Liver (tissue), 3 donors: ENCODE measurements at regions not wholly inside any gene's neighbourhood (a gene's known extent, or its start where the extent isn't known, plus 50 kb on each side); places are given as distances from the start of the nearest gene placed in this dataset.

Source experiments
- CTCF ChIP-seq: fragments of 150-350 bp; IDR thresholded peaks from 2 replicates; pipeline ENCODE4 v1.5.1; 2017; ENCODE audit warnings: improper control_type of control experiment, low read depth, low read length; ENCODE audit not compliant: missing input control
- EGR1 ChIP-seq, 2 donors: IDR thresholded peaks; 2 replicates each; pipeline ENCODE4 v1.6.1; 2016 to 2018; ENCODE audit warnings: antibody characterized with exemption in 2 of 2, low read depth in 2 of 2
- FOXA1 ChIP-seq: IDR thresholded peaks from 2 replicates; pipeline ENCODE4 v1.6.1; 2016; ENCODE audit warnings: antibody characterized with exemption
- GABPA ChIP-seq, 2 donors: IDR thresholded peaks in 1 of 2; conservative IDR thresholded peaks in 1 of 2; 2 replicates each; pipeline ENCODE4 v1.6.1; 2016; ENCODE audit warnings: antibody characterized with exemption in 2 of 2, mild to moderate bottlenecking in 1 of 2, moderate library complexity in 1 of 2
- MAX ChIP-seq: IDR thresholded peaks from 2 replicates; pipeline ENCODE4 v1.6.1; 2016; ENCODE audit warnings: antibody characterized with exemption
- NR2F2 ChIP-seq: IDR thresholded peaks from 2 replicates; pipeline ENCODE4 v1.6.1; 2016; ENCODE audit warnings: antibody characterized with exemption
- RAD21 ChIP-seq, 2 donors: IDR thresholded peaks; 2 replicates each; pipeline ENCODE4 v1.6.1; 2016; ENCODE audit warnings: antibody characterized with exemption in 2 of 2, mild to moderate bottlenecking in 2 of 2
- REST ChIP-seq: IDR thresholded peaks from 2 replicates; pipeline ENCODE4 v1.6.1; 2016; ENCODE audit warnings: antibody characterized with exemption, mild to moderate bottlenecking
- RXRA ChIP-seq, 2 donors: IDR thresholded peaks; 2 replicates each; pipeline ENCODE4 v1.6.1; 2017 to 2018; ENCODE audit warnings: antibody characterized with exemption in 2 of 2, mild to moderate bottlenecking in 1 of 2
- TAF1 ChIP-seq: conservative IDR thresholded peaks from 2 replicates; pipeline ENCODE4 v1.6.1; 2016; ENCODE audit warnings: antibody characterized with exemption, mild to moderate bottlenecking
- YY1 ChIP-seq: IDR thresholded peaks from 2 replicates; pipeline ENCODE4 v1.6.1; 2016; ENCODE audit warnings: antibody characterized with exemption, mild to moderate bottlenecking
- donor health status: healthy.
- donor health status: healthy.

GRCh38 chr2:19700861-19701585 is 200.8 kb downstream of the TTC32 start:
- no peak for TF ChIP-seq NR2F2
- no peak for TF ChIP-seq CTCF
- no peak for TF ChIP-seq MAX
- TF ChIP-seq FOXA1, result no peak
- no peak for TF ChIP-seq RAD21 (IDR thresholded peaks at IDR 0.05)
- no peak for TF ChIP-seq TAF1
- TF ChIP-seq EGR1 (IDR thresholded peaks at IDR 0.05; ENCODE audit: low read depth in 2 of 2), result no peak
- TF ChIP-seq GABPA (IDR thresholded peaks at IDR 0.05 in 1 of 2, conservative IDR thresholded peaks at IDR 0.05 in 1 of 2), result no peak
- TF ChIP-seq REST, result no peak
- TF ChIP-seq RXRA (IDR thresholded peaks at IDR 0.05), result no peak
- no peak for TF ChIP-seq YY1
